ENCODE measurements at regions not wholly inside any gene's neighbourhood (a gene's known extent, or its start where the extent isn't known, plus 50 kb on each side); places are given as distances from the start of the nearest gene placed in this dataset.

- TF ChIP-seq CTCF (optimal IDR thresholded peaks at IDR 0.05 in 1 of 3, IDR thresholded peaks at IDR 0.05 in 1 of 3, conservative IDR thresholded peaks at IDR 0.05 in 1 of 3; ENCODE audit: extremely low read depth in 1 of 3, insufficient read depth in 2 of 3, low read length in 3 of 3): no peak
- no peak for TF ChIP-seq EZH2 (IDR thresholded peaks at IDR 0.05; ENCODE audit: low read length)
Observed at GRCh38 chr5:119814655-119815054, 185.3 kb downstream of the FAM170A start.
